SK-N-SH (cell line): ENCODE measurements at regions not wholly inside any gene's neighbourhood (a gene's known extent, or its start where the extent isn't known, plus 50 kb on each side); places are given as distances from the start of the nearest gene placed in this dataset.

ENCODE experiments used
- CTCF ChIA-PET: fragments of 300-600, 350-600 bp; formaldehyde crosslinking; extraction: SDS; loops from one replicate; lab custom pipeline; 2021; lab: Yijun Ruan, JAX
- POLR2A ChIA-PET: fragments of 350-600 bp; sonication (Branson Sonifier 250); formaldehyde crosslinking; extraction: SDS; loops from one replicate; lab custom pipeline; 2020; ENCODE audit warnings: antibody characterized with exemption, inconsistent platforms; lab: Yijun Ruan, JAX
- DNase-seq: peaks from one replicate; pipeline ENCODE4 v3.0.0; 2012
- H2AFZ ChIP-seq: fragments of 200-600 bp; sonication (generic); 2 replicates; pipeline ENCODE4 v1.8.1; 2016; ENCODE audit warnings: antibody characterized with exemption, mild to moderate bottlenecking, low read depth
- H3F3A ChIP-seq: fragments of 200-600 bp; sonication (generic); replicated peaks from 2 replicates; pipeline ENCODE3; 2016; ENCODE audit warnings: antibody characterized with exemption, mild to moderate bottlenecking; ENCODE audit not compliant: insufficient read depth
- H3K27ac ChIP-seq, 2 experiments: fragments of 200-500 bp in 1 of 2; fragments of 200-600 bp in 1 of 2; sonication (Bioruptor generic) in 1 of 2; sonication (generic), shearing (Covaris generic) in 1 of 2; 2 replicates each; pipeline versions ENCODE4 v1.5.1 to v1.6.1; 2014 to 2016; ENCODE audit warnings: low read depth in 2 of 2, inconsistent platforms in 1 of 2, low read length in 1 of 2, mild to moderate bottlenecking in 1 of 2, mixed read lengths in 1 of 2
- H3K27me3 ChIP-seq: fragments of 200-600 bp; sonication (generic), shearing (Covaris generic); 2 replicates; pipeline ENCODE4 v1.6.1; 2016; ENCODE audit warnings: mixed run types; ENCODE audit not compliant: insufficient read depth
- H3K36me3 ChIP-seq, 2 experiments: fragments of 200-500 bp in 1 of 2; fragments of 200-600 bp in 1 of 2; sonication (Bioruptor generic) in 1 of 2; sonication (generic) in 1 of 2; replicated peaks in 1 of 2; 2 replicates each; pipeline versions ENCODE3 to v1.5.1; 2014 to 2016; ENCODE audit warnings: low read length in 1 of 2, mild to moderate bottlenecking in 1 of 2; ENCODE audit not compliant: insufficient read depth in 2 of 2, control insufficient read depth in 1 of 2
- H3K4me1 ChIP-seq, 2 experiments: fragments of 200-500 bp in 1 of 2; fragments of 200-600 bp in 1 of 2; sonication (Bioruptor generic) in 1 of 2; sonication (generic), shearing (Covaris generic) in 1 of 2; 2 replicates each; pipeline versions ENCODE4 v1.5.1 to v1.6.1; 2014 to 2016; ENCODE audit warnings: low read depth in 1 of 2, low read length in 1 of 2, mixed run types in 1 of 2; ENCODE audit not compliant: insufficient read depth in 2 of 2, control insufficient read depth in 1 of 2
- H3K4me2 ChIP-seq: fragments of 200-600 bp; sonication (generic), shearing (Covaris generic); 2 replicates; pipeline ENCODE4 v1.6.1; 2017; ENCODE audit warnings: mixed run types
- H3K4me3 ChIP-seq, 2 experiments: fragments of 200-500 bp in 1 of 2; fragments of 200-600 bp in 1 of 2; sonication (Bioruptor generic) in 1 of 2; sonication (generic), shearing (Covaris generic) in 1 of 2; 2 replicates each; pipeline versions ENCODE4 v1.5.1 to v1.8.1; 2014 to 2016; ENCODE audit warnings: low read depth in 2 of 2, inconsistent platforms in 1 of 2, low read length in 1 of 2, mild to moderate bottlenecking in 1 of 2, mixed read lengths in 1 of 2, moderate library complexity in 1 of 2
- H3K79me2 ChIP-seq: fragments of 200-600 bp; sonication (generic); 2 replicates; pipeline ENCODE4 v1.8.1; 2017; ENCODE audit warnings: mild to moderate bottlenecking; ENCODE audit not compliant: insufficient read depth
- H3K9ac ChIP-seq: fragments of 200-600 bp; sonication (generic); 2 replicates; pipeline ENCODE4 v1.6.1; 2017; ENCODE audit warnings: mixed run types
- H3K9me2 ChIP-seq: fragments of 200-600 bp; sonication (generic); 2 replicates; pipeline ENCODE4 v1.6.1; 2017; ENCODE audit warnings: mixed run types
- H3K9me3 ChIP-seq: fragments of 200-600 bp; sonication (generic); 2 replicates; pipeline ENCODE4 v1.6.1; 2017; ENCODE audit warnings: mixed run types, mild to moderate bottlenecking, moderate library complexity
- H4K20me1 ChIP-seq: fragments of 200-600 bp; sonication (generic); 2 replicates; pipeline ENCODE4 v1.6.1; 2017; ENCODE audit warnings: mild to moderate bottlenecking, mixed run types; ENCODE audit not compliant: insufficient read depth
- FOXJ3 ChIP-seq: sonication (generic); formaldehyde crosslinking; IDR thresholded peaks from 2 replicates; pipeline ENCODE4 v1.5.1; 2020; ENCODE audit warnings: mild to moderate bottlenecking, missing genetic modification reagents
- FOXM1 ChIP-seq: IDR thresholded peaks from 2 replicates; pipeline ENCODE4 v1.4.0; 2012; ENCODE audit warnings: low read depth, mild to moderate bottlenecking
- GATA2 ChIP-seq: sonication (generic); formaldehyde crosslinking; IDR thresholded peaks from 2 replicates; pipeline ENCODE4 v1.5.0; 2020; ENCODE audit warnings: mild to moderate bottlenecking, missing genetic modification reagents
- JUND ChIP-seq: IDR thresholded peaks from 2 replicates; pipeline ENCODE4 v1.4.0; 2012
- NRF1 ChIP-seq: IDR thresholded peaks from 2 replicates; pipeline ENCODE4 v1.6.1; 2012; ENCODE audit warnings: low read depth, mild to moderate bottlenecking, low read length
- RXRA ChIP-seq: IDR thresholded peaks from 2 replicates; pipeline ENCODE4 v1.4.0; 2012; ENCODE audit warnings: low read depth, mild to moderate bottlenecking, borderline replicate concordance
- SIN3A ChIP-seq: IDR thresholded peaks from 2 replicates; pipeline ENCODE4 v1.6.1; 2012; ENCODE audit warnings: low read depth, mild to moderate bottlenecking, low read length, moderate library complexity, borderline replicate concordance
- WGBS: methylation state at CpG from one replicate; pipeline ENCODE4 v1.1.6; 2017; ENCODE audit warnings: low lambda C conversion rate; 5-methylcytosine and 5-hydroxymethylcytosine counted together
- small RNA-seq, 7 experiments: library from RNA; depleted of rRNA; stranded (forward); fragments of <200 nt; gene quantifications; one replicate each; pipeline ENCODE3, GENCODE V24; 2012
- TF ChIP-seq, protein P1 (sequence below): IDR thresholded peaks from 2 replicates; pipeline ENCODE4 v1.4.0; 2012; ENCODE audit warnings: low read depth
- TF ChIP-seq, protein P2 (sequence below): IDR thresholded peaks from 2 replicates; pipeline ENCODE4 v1.4.0; 2012; ENCODE audit warnings: low read depth, borderline replicate concordance
- TF ChIP-seq, protein P3 (sequence below): fragments of 150-350 bp; IDR thresholded peaks from 2 replicates; pipeline ENCODE4 v1.6.1; 2016; ENCODE audit warnings: mild to moderate bottlenecking, low read depth, low read length

DNA sequence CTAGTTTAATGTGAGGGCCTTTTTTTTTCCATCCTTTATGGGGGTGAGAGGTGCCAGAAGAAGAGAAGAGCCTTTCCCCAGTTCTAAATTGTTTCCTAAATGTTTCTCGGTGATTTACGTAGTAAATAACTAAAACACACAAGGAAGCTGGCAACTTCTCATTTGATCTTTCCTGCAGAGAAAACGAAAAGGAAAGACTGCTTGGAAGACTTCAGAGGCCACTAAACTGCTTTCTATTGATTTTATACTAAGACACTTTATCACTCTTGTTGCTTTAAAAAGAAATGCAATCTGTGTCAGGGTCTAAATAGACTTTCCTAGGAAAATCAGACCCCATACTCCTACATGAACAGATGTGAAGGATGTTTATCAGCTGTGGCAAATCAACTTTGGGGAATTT lies 52.1 kb upstream of the KAZN start:
- Histone ChIP-seq H3F3A (no peaks in the 10 kb centered on the region), H3K27ac (no peak overlapping the region), H4K20me1 (no peaks in the 10 kb centered on the region), H3K9ac (no peak overlapping the region), H3K79me2 (no peaks in the 10 kb centered on the region), H3K27me3 (no peaks in the 10 kb centered on the region), H3K9me3 (no peaks in the 10 kb centered on the region; the same call in 1 of the 2 replicates), H3K4me1 (no peaks in the 10 kb centered on the region), H3K9me2 (no peaks in the 10 kb centered on the region), H3K4me2 (no peak overlapping the region), H3K36me3 (no peaks in the 10 kb centered on the region), H3K4me3 (no peak overlapping the region), H2AFZ (no peak overlapping the region)
- TF ChIP-seq NRF1 (no peak), JUND (no peak), GATA2 (no peak), SIN3A (no peak), RXRA (no peak), FOXM1 (no peak), FOXJ3 (no peak)
- TF ChIP-seq, protein P1, sequence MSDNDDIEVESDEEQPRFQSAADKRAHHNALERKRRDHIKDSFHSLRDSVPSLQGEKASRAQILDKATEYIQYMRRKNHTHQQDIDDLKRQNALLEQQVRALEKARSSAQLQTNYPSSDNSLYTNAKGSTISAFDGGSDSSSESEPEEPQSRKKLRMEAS: no peak
- TF ChIP-seq, protein P2, sequence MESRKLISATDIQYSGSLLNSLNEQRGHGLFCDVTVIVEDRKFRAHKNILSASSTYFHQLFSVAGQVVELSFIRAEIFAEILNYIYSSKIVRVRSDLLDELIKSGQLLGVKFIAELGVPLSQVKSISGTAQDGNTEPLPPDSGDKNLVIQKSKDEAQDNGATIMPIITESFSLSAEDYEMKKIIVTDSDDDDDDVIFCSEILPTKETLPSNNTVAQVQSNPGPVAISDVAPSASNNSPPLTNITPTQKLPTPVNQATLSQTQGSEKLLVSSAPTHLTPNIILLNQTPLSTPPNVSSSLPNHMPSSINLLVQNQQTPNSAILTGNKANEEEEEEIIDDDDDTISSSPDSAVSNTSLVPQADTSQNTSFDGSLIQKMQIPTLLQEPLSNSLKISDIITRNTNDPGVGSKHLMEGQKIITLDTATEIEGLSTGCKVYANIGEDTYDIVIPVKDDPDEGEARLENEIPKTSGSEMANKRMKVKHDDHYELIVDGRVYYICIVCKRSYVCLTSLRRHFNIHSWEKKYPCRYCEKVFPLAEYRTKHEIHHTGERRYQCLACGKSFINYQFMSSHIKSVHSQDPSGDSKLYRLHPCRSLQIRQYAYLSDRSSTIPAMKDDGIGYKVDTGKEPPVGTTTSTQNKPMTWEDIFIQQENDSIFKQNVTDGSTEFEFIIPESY: no peak
- TF ChIP-seq, protein P3, sequence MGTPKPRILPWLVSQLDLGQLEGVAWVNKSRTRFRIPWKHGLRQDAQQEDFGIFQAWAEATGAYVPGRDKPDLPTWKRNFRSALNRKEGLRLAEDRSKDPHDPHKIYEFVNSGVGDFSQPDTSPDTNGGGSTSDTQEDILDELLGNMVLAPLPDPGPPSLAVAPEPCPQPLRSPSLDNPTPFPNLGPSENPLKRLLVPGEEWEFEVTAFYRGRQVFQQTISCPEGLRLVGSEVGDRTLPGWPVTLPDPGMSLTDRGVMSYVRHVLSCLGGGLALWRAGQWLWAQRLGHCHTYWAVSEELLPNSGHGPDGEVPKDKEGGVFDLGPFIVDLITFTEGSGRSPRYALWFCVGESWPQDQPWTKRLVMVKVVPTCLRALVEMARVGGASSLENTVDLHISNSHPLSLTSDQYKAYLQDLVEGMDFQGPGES: no peak
- no peak for DNase-seq
- ChIA-PET POLR2A (no interaction called here), CTCF (interaction anchor here (1.2 kb wide), 1 partner anchor 433 kb away, joined by 3 read pairs; no protein-coding TSS in a partner anchor)
- WGBS: 11% methylated on average over 3 of the region's 3 CpGs

Small RNA genes in the stretch of these regions (small RNA-seq; reads per million reads assigned to genes)
- 0.20 to 3.2 (median 1.1) reads per million in 7 experiments for gene RNU6-1265P
